GM19372 (cell line): ENCODE measurements at regions not wholly inside any gene's neighbourhood (a gene's known extent, or its start where the extent isn't known, plus 50 kb on each side); places are given as distances from the start of the nearest gene placed in this dataset.

ENCODE experiments used
- ATAC-seq: cut with Tn5 transposase; IDR thresholded peaks from one replicate; pipeline ENCODE4 v1.9.1; 2021; ENCODE audit warnings: mild to moderate bottlenecking, low read depth, moderate library complexity; ENCODE audit not compliant: unreplicated experiment

DNA sequence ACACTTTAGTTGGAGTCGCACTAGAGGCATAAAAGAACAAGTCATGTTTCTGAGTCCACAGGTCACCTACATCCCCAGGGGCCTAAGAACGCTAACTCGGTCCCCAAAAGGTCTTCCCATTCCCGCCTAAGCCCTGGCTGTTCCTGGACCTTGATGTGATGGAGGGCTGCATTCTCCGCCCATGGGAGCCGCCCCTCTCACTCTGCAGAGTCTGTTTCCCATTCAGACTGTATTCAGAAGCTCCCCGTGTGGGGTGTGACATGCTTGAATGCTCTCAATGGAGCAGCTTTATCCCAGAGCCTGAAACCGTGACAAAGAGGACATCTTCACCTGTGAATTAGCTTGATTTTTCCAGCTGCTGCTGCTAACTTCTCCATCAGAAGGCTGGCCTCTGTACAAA, 319.0 kb upstream of the KLHL29 start:
- no peak for ATAC-seq

DNA sequence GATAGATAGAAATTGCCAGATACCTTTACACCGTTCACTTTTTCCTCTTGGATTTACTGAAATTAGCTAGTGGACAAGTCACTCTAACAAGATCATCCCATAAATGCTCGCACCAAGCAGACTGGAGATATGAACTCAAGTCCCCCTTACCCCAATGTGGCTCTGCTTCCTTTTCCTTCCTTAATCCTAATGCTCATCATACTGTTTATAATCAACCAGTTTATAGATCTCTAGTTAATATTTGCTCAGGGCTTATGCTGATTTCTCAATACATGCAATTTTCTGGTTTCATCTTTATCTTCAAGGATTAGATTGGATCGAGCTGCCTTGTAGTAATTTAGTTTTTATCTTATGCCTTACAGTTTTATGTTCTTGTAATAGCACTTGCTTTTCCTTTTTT, 318.3 kb upstream of the KLHL29 start:
- no peak for ATAC-seq

DNA sequence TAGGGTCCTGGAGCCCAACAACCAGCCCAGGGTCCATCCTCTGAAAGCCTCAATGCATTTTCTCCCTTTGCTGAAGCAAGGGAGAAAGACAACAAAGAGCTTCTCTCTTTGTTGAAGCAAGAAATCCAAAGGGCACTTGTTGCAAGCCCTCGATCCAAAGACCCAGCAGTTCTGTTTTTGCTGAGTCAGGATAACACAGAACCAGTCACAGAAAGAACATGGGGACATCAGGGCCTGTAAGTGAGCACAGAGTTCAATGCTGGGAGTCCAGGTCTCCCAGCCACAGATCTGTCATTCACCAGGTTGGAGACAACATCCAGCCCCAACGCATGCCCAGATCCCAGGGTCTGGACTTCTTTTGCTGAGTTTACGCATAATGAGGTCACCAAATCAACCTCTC, 315.8 kb upstream of the KLHL29 start:
- ATAC-seq, result no peak

DNA sequence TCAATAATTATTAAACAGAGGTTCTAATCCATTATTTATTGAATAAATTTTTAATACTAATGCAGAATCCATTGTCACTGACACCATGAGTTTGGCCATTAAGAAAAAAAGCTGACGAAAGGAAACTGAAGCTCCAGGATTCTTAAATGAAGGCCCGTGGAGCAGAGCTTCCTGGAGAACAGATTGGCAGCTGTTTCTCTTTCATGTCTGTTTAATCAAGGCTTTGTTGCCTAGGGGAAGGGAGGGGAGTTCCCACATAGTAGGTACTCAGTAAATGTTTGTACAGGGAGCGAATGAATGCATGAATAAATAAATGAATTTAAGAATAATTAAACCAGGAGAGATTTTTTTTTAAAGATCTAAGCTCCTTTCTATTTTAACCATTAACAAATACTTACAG, 315.1 kb upstream of the KLHL29 start:
- no peak for ATAC-seq

DNA sequence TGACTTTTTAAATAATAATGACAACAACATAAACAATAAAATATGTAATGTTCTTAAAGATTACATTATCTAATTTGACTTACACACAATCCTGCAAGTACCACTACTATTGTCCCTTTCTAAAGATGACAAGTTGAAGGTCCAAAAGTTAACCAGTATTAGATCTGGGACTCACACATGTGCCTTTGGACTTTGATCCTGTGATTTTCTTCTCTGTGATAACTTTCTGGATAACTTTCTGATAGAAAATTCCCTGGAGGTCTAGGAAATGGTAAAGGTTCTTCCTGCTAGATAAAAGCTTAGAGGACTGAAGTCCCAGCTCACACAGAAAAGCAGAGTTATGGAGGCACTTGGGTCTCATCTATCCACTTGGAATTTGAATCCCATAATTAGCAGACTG, 311.9 kb upstream of the KLHL29 start:
- ATAC-seq, result no peak

DNA sequence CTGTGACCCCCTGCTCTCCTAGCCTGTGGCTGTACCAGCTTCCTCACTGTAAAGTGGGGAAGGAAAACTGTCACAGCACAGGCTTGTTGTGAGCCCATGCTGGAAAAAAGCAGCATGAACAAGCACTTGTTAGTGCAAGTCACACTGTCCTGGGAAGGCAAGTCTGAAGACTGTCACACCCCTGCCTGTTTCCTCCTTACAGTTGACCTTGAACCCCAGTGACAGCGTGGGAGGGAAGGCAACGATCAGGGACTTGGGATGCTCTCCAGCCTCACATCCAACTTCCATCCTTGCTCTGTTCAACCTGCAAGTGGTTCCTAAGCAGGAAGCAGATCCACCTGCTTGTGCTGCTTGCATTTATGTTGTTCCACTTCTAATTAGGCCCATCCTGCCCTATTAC, 311.3 kb upstream of the KLHL29 start:
- ATAC-seq, result no peak

DNA sequence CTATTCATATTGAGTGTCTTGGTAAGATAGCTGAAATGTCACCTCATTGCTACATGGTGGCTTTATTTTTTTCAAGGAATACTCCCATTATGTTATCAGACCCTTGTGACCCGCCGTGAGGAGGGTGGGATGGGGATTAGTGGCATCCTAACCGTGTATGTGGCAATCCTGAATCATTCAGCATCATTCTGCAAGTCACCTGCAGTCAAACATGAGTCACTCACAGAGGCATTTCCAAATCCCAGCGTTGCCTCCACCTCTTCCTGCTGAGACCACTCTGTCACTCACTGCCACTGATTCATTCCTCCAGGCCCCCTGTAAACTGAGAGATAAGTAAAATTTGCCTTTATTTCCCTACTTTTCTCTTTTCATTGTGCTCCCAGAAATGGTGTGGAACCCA, 307.4 kb upstream of the KLHL29 start:
- no peak for ATAC-seq

DNA sequence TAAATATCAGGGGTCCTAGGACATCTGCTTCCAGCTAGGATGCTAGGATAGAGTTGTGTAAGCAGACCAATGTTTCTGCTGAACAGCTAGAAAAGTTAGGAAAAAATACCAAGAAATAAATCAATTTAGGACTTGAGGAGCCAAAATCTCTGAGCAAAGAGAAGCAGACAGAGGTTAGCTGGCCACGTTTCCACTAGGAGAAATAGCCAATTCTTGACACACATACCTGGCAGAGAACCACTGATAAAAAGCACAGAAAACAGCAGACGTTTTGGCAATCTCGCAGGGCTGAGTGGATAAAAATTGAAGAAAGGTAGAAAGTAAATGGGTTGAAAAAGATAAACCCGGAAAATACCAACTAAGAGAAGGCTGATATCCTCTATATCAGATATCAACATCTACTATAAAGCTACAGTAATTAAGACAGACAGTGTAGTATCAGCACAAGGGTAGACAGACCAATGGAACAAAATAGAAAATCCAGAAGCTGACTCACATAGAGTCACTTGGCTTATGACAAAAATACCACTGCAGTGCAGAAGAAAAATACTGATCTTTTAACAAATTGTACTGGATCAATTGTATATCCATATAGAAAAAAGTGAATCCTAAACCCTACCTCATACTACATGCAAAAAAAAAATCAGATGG, 306.1 kb upstream of the KLHL29 start:
- no peak for ATAC-seq

DNA sequence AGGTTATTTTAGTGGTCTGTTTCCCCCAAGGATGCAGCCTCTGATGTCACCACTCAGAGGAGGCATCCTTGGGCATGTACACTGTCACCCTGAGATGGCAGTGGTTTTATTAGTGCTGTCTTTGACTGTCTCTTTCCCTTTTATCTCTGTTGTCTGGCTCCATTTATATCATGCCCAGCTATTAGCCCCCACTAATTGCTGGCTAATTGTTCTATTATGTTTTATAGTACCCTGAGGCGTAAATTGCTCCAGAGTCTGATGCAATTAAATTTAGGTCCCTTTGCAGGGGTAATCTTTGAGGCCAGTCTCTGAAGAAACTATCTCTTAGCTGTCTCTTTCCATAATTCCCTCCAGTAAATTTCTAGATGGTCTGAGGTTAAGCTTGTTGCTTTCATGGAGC, 301.0 kb upstream of the KLHL29 start:
- ATAC-seq, result no peak

DNA sequence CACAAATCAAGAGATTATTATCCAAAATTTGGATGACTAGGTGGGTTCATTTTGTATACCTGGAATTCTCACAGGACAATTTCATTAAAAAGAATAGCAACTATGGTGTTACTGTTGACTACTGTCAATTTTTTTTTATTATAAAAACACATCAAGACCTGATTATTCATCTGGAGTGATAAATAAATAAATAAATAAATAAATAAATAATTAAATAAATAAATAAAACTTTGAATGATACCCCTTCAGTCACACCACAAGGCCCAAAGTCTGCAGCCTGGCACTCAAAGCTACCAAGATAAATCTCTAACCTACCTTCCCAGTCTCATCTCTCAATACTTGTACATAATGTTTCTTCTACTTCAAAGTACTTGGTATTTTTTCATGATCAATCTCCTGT, 294.0 kb upstream of the KLHL29 start:
- ATAC-seq, result no peak

DNA sequence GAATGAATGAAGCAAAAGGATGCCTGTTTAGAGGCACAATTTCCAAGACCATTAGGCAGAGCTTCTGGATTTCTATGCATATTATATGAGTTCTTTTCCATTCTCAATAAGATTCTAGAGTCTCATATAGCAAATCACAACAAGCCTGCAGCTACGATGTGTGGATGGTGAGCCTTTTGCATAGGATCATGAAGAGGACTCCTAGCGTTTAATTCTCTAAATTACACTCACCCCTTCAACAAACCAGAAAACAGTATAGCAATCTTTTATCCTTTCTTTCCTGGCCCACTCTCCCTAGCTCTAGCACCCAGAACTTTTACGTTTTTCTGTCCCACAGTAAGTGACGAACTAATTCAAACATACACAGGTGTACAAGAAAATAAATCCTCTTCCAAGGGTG, 293.1 kb upstream of the KLHL29 start:
- no peak for ATAC-seq

DNA sequence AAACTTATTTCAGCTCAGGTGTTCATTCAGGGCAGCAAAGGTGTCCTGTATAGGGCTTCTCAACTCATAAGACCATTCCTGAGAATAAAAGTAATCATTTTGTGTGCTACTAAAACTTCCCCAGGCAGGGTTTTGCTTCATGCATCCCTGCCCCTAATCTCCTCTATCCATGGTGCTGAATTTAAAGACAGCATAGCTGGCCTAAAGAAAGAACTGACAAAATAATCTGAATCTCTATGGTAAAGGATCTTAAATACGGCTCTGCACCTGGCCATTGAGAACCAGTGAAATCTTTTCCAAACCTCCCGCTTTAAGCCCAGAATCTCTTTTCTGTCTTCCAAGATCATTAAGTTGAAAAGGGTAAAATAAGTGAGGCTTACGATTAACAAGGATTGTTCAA, 292.1 kb upstream of the KLHL29 start:
- no peak for ATAC-seq

DNA sequence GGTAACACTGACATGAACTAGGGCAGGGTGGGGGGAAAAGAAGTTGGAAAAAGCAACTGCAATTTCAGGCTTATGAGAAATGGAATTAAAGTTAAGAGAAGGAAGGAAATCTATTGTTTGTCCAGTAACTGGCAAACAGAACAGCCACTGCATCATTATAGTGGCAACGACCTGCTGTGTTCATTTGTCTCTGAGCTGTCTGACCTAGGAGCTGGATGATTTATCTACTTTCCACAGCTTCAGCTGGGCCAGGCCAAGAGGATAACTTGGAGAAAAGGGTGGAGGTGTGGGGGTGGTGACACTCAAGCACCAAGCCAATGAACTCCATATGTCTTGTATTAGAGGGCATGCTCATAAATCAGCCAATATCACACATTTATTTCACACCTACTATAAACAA, 291.5 kb upstream of the KLHL29 start:
- ATAC-seq, result no peak

DNA sequence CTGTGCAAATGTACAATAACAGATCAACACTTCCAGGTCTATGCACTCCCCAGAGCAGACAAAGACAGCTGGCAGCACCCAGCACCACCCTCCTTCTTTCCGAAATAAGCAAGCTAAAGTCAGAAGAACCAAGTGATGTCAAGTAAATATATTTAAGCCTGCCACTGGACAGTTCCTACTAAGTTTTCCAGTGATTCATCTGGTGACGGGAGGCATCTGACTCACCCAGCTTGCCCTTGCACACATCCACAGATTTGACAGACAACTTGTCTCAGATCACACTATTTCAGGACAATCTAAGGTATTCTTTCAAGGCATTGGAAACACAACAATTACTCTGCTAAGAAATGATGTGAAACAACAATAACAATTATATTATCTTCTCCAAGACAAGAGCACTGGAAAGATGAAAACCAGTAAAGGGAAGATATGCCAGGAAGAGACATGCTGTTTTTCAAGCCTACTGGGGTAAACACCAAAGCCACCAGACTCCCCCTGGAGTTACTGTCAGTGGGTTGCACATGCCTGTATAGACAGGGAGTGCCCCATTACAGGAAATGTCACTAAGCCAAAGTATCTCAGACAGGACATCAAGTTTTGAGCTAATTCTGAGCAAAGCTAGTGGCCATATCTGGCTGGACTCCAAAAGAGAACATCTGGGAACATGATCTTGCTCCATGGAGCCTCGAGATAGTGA, 287.9 kb upstream of the KLHL29 start:
- no peak for ATAC-seq

DNA sequence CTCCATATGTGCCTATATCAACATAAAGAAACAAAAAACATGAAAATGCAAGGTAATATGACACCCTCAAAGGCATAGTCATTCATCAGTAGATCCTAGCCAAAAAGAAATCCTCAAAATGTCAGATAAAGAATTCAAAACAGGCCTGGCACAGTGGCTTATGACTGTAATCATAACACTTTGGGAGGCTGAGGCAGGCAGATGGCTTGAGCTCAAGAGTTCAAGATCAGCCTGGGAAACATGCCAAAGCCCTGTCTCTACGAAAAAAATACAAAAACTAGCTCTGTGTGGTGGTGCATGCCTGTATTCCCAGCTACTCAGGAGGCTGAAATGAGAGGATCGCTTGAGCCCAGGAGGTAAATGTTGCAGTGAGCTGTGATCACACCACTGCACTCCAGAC, 284.6 kb upstream of the KLHL29 start:
- no peak for ATAC-seq

DNA sequence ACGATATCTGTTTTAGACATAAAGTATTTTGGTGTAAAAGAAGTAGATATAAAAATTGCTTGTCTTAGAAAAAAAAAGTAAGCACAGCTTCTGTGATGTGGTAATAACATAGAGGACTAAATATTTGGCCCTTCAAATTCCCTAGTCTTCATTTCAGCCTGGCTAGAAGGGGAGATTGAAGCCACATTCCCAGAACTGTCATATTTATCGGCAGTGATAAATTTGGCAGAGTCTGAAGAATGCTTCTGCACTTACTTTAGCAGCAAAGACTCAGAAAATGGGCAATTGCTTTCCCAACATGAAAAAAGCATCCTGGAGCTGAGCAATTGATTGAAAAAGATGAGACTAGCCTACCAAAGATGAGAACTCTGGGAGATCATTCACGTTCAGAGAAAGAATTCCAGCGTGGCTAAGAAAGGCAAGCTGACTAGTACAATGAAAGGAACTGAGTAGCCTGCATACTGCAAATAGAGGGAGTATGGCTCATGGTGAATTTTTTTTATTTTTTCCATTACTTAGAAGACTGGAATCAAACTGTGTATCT, 278.7 kb upstream of the KLHL29 start:
- ATAC-seq, result no peak

DNA sequence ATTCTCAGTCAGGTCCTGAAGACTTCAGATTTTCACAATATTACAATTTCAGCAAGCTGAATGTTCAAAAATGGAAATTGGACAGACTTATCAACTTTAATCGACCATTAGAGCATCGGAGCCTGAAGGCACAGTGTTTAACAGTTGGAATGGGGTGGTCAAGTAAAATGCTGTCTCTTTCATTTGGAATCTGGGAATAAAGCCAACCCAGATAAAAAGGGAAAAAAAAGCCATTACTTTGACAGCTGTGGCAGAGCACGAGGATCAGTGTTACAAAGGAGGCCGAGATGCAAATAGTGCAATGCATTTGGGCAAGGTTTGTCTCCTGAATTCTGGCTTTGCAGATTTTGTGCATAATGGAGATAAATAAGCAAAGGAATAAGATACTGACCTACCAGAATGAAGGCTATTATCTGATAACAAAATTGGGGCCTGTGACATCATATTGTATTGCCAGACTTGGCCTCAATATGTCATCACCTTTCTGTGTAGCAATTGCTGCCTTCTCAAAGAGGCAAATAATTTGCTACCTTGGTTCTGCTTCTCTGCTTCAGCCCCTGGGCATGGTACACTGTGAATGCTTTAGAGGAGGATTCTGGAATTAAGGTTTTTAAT, 277.5 kb upstream of the KLHL29 start:
- no peak for ATAC-seq

DNA sequence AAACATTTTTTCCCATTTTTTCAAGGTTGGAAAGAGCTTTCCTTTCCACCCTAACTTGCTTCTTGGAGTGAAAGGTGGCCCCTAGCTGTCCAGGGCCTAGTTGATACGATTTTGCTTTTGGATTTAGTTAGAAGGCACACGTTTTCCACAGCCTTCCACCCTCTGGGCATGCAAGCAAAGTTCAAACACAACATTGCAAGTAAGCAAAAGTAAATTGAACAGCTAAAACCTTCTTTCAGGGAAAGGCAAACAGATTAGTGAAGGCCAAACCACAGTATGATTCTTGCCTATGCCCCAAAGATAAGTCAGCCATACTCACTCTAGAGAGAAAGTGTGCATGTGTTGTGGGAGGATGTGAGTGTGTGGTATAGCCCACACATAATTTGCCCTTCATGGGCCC, 273.7 kb upstream of the KLHL29 start:
- ATAC-seq, result no peak

DNA sequence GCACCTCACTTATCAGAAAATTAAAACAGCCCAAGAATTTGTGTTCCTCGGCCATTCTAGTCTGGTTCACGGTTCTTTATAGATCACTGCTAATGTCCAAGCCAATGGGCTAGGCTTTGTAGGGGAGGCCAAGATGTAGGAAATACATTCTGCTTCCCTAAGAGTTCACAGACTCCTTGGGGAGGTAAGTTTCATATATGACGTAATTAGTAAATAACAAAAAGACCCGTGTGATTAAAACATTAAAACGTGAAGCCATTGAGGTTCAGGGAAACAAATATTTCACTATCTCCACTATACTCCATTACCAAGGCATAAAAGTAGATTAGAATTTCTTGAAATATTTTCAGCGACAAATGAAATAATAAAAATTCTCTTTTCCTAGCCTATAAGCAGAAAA, 272.5 kb upstream of the KLHL29 start:
- no peak for ATAC-seq

DNA sequence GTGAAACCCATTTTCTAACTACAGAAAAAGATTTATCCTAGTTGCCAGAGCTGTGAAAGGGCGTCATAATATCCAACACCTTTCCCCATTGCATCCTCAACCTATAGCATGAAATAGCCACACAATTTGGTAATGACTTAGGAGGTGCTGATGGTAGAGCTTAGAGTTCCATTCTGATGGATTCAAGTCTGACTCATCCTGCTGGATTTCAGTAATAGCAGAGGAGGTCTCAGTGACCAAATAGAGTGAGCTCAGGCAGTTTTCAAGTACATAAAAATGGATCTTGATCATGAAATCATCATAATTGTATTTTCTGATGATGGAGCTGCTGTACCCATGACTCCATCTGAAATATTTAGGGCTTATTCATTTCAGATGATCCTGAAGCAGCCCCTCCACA, 270.7 kb upstream of the KLHL29 start:
- ATAC-seq, result no peak

DNA sequence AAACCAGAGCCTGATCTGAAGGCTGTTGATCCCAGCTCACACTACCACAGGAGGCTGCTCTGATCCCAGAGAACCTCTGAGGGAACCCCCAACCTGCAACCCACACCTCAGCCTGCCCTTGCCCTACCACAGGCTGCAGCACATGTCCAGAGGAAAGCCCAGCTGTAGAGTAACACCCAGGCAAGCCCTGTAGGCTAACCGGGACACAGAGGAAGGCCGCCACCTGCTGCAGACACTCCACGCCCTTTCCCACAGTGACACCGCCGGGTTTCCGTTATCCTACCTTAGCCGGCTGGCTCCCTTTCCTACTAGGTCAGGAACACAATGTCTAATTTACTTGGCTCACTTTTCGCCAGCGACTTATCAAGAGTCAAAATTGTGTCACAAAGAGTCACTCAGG, 266.7 kb upstream of the KLHL29 start:
- ATAC-seq, result no peak

DNA sequence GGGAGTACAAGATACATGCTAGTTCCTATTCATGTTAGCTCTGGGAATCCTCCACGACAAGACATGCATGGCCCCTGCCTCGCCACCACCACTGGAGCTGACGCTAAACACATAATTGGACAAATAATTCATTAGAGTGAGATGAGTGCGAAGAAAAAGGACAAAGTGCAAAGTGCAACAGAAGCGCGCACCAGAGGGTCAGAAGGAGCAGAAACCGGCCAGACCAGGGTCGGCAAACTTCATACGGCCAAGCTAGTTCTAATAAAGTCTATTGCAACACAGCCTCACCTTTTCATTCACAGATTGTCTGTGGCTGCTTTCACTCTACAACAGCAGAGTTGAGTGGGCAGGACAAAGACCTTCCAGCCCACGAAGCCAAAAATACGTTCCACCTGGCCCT, 266.1 kb upstream of the KLHL29 start:
- no peak for ATAC-seq
